A549 (cell line): ENCODE measurements at regions not wholly inside any gene's neighbourhood (a gene's known extent, or its start where the extent isn't known, plus 50 kb on each side); places are given as distances from the start of the nearest gene placed in this dataset.

Experiments
- ATAC-seq, 2 experiments: fragments of 200-7000 bp in 1 of 2; fragments of >200 bp in 1 of 2; cut with Nextera tagmentation in 1 of 2; cut with Tn5 transposase in 1 of 2; 3 replicates each; pipeline versions ENCODE4 v1.8.0 to v1.9.1; 2018 to 2020; ENCODE audit warnings: mild to moderate bottlenecking in 1 of 2, moderate library complexity in 1 of 2
- CTCF ChIA-PET: fragments of 300-600 bp; sonication (Branson Sonifier 250); formaldehyde crosslinking; extraction: SDS; loops from one replicate; lab custom pipeline; 2021; ENCODE audit warnings: antibody characterized with exemption, inconsistent platforms; lab: Yijun Ruan, JAX
- POLR2A ChIA-PET: fragments of 350-600 bp; formaldehyde crosslinking; extraction: SDS; loops from one replicate; lab custom pipeline; 2021; ENCODE audit warnings: antibody characterized with exemption, inconsistent platforms; lab: Yijun Ruan, JAX
- DNase-seq, 2 experiments: peaks; one replicate each; pipeline versions ENCODE4 v3.0.0 to v3.0.0-alpha.2; 2011 to 2016; ENCODE audit warnings: low read depth in 1 of 2, low spot score in 1 of 2
- FAIRE-seq: peaks from 2 replicates; lab custom pipeline; 2011; peaks lifted over from hg19 to GRCh38; lab: Jason Lieb, UNC
- H3K27ac ChIP-seq, 2 experiments: fragments of >200 bp; sonication (Bioruptor Twin); formaldehyde crosslinking; 3 replicates each; pipeline ENCODE4 v1.5.1; 2016 to 2017
- H3K4me1 ChIP-seq: fragments of >200 bp; sonication (Bioruptor Twin); formaldehyde crosslinking; 3 replicates; pipeline ENCODE4 v1.6.1; 2016
- H3K4me2 ChIP-seq: fragments of >200 bp; sonication (Bioruptor Twin); formaldehyde crosslinking; 3 replicates; pipeline ENCODE4 v1.6.1; 2016
- H3K4me3 ChIP-seq: fragments of >200 bp; sonication (Bioruptor Twin); formaldehyde crosslinking; 3 replicates; pipeline ENCODE4 v1.5.1; 2016
- H3K9me3 ChIP-seq: fragments of >200 bp; sonication (Bioruptor Twin); formaldehyde crosslinking; 3 replicates; pipeline ENCODE4 v1.6.1; 2016
- BHLHE40 ChIP-seq: IDR thresholded peaks from 2 replicates; pipeline ENCODE4 v1.6.1; 2012; ENCODE audit warnings: low read depth, low read length, inconsistent platforms
- CBX2 ChIP-seq: fragments of 200-600 bp; sonication (generic); IDR thresholded peaks from 2 replicates; pipeline ENCODE4 v1.6.1; 2016; ENCODE audit warnings: low read depth, mild to moderate bottlenecking, borderline replicate concordance
- CEBPB ChIP-seq, 2 experiments: fragments of >200 bp in 1 of 2; sonication (Bioruptor Twin) in 1 of 2; formaldehyde crosslinking in 1 of 2; IDR thresholded peaks; 2 replicates each; pipeline ENCODE4 v1.6.1; 2012 to 2016
- FOXS1 ChIP-seq: fragments of 250-450 bp; sonication (Bioruptor Pico); IDR thresholded peaks from 2 replicates; pipeline ENCODE4 v1.5.0; 2020; ENCODE audit warnings: mild to moderate bottlenecking, moderate library complexity
- GATA3 ChIP-seq: IDR thresholded peaks from 2 replicates; pipeline ENCODE4 v1.6.1; 2012; ENCODE audit warnings: borderline replicate concordance
- HDAC2 ChIP-seq: fragments of 200-600 bp; sonication (generic); IDR thresholded peaks from 2 replicates; pipeline ENCODE4 v1.6.1; 2016
- HOXB13 ChIP-seq: fragments of 250-450 bp; sonication (Bioruptor Pico); IDR thresholded peaks from 2 replicates; pipeline ENCODE4 v1.5.0; 2020; ENCODE audit warnings: low read depth, mild to moderate bottlenecking, moderate library complexity
- HOXB5 ChIP-seq: fragments of 250-450 bp; sonication (Bioruptor Pico); IDR thresholded peaks from 2 replicates; pipeline ENCODE4 v1.5.0; 2020; ENCODE audit warnings: mild to moderate bottlenecking, moderate library complexity
- JUN ChIP-seq, 2 experiments: fragments of >200 bp; sonication (Bioruptor Twin); formaldehyde crosslinking; IDR thresholded peaks; 2 replicates in 1 of 2; 3 replicates in 1 of 2; pipeline ENCODE4 v1.6.1; 2016 to 2017
- NPAS2 ChIP-seq: fragments of 250-450 bp; sonication (Bioruptor Pico); IDR thresholded peaks from 2 replicates; pipeline ENCODE4 v1.8.0; 2022; ENCODE audit warnings: mild to moderate bottlenecking, moderate library complexity, borderline replicate concordance
- NR3C1 ChIP-seq: fragments of >200 bp; sonication (Bioruptor Twin); formaldehyde crosslinking; IDR thresholded peaks from 3 replicates; pipeline ENCODE4 v1.6.1; 2017
- PHF8 ChIP-seq: fragments of 200-600 bp; sonication (generic); IDR thresholded peaks from 2 replicates; pipeline ENCODE4 v1.6.1; 2016; ENCODE audit warnings: low read depth, mild to moderate bottlenecking, antibody characterized with exemption, moderate library complexity, borderline replicate concordance
- POLR2A ChIP-seq: IDR thresholded peaks from 2 replicates; pipeline ENCODE4 v1.6.1; 2012; ENCODE audit warnings: mild to moderate bottlenecking, low read length
- POLR2AphosphoS2 ChIP-seq: conservative IDR thresholded peaks from 2 replicates; pipeline ENCODE4 v1.6.1; 2012; ENCODE audit warnings: low read length, improper control_type of control experiment, inconsistent platforms
- SMC3 ChIP-seq: fragments of >200 bp; sonication (Bioruptor Twin); formaldehyde crosslinking; IDR thresholded peaks from 3 replicates; pipeline ENCODE4 v1.6.1; 2018; ENCODE audit warnings: inconsistent platforms
- SREBF2 ChIP-seq: fragments of 450-650 bp; IDR thresholded peaks from 2 replicates; pipeline ENCODE4 v1.6.1; 2014; ENCODE audit warnings: mild to moderate bottlenecking, moderate library complexity
- TFCP2L1 ChIP-seq: fragments of 250-450 bp; sonication (Bioruptor Pico); IDR thresholded peaks from 2 replicates; pipeline ENCODE4 v1.5.0; 2021; ENCODE audit warnings: mild to moderate bottlenecking
- TP53 ChIP-seq: fragments of 250-450 bp; sonication (Bioruptor Pico); IDR thresholded peaks from 2 replicates; pipeline ENCODE4 v1.5.0; 2021; ENCODE audit warnings: mild to moderate bottlenecking, moderate library complexity
- ZNF302 ChIP-seq: fragments of 250-450 bp; sonication (Bioruptor Pico); IDR thresholded peaks from 2 replicates; pipeline ENCODE4 v1.9.0; 2021; ENCODE audit warnings: inconsistent platforms, mild to moderate bottlenecking, moderate library complexity
- WGBS: methylation state at CpG from one replicate; pipeline ENCODE4 v1.1.6; 2017; ENCODE audit errors: missing lambda C conversion rate; 5-methylcytosine and 5-hydroxymethylcytosine counted together
- TF ChIP-seq, protein P1 (sequence below): IDR thresholded peaks from 2 replicates; pipeline ENCODE4 v1.6.1; 2012; ENCODE audit warnings: low read depth, borderline replicate concordance
- TF ChIP-seq, protein P2 (sequence below): fragments of 450-650 bp; IDR thresholded peaks from 2 replicates; pipeline ENCODE4 v1.6.1; 2014; ENCODE audit warnings: antibody characterized with exemption
- TF ChIP-seq, protein P3 (sequence below): fragments of 150-350 bp; IDR thresholded peaks from 2 replicates; pipeline ENCODE4 v1.6.1; 2014; ENCODE audit warnings: low read depth, mild to moderate bottlenecking, low read length
- TF ChIP-seq, protein P4 (sequence below): fragments of 250-450 bp; sonication (Bioruptor Pico); IDR thresholded peaks from 2 replicates; pipeline ENCODE4 v1.5.0; 2021; ENCODE audit warnings: mild to moderate bottlenecking, moderate library complexity, borderline replicate concordance

DNA sequence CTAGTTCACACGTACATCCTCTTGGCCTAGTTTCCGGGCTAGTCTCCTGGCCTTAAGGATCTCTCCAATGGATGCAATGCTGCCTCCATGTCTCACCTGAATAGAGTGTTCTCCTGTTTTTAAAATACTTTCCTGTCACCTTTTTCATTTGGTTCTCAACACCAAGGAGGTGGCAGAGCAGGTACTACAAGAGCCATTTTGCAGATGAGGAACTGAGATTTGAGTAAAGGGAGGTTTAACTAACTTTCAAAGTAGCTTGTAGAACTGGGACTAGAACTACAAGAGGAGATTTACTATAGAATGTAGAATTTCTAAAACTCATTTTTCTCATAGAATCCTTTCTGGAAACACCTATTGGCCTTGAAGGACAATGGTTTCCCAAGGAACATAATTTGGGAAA, 97.6 kb upstream of the AP1S2 start:
- ChIA-PET CTCF (interaction anchor here (0.6 kb wide), 1 partner anchor 36 kb away, joined by 3 read pairs; no protein-coding TSS in a partner anchor), POLR2A (no interaction called here)
- Histone ChIP-seq H3K27ac (no peak overlapping the region), H3K4me1 (peaks cover 8% of the 10 kb centered on the region; the same call in 1 of the 3 replicates), H3K9me3 (no peaks in the 10 kb centered on the region)
- ATAC-seq (no peak), DNase-seq (no peak)
- TF ChIP-seq ZNF302 (no peak), TFCP2L1 (CRISPR knock-in tag) (no peak), POLR2A (no peak), JUN (IDR thresholded peaks at IDR 0.05) (no peak), NPAS2 (no peak), CBX2 (no peak), FOXS1 (CRISPR knock-in tag) (no peak), NR3C1 (no peak), HOXB5 (CRISPR knock-in tag) (no peak), HDAC2 (no peak), SREBF2 (no peak), CEBPB (IDR thresholded peaks at IDR 0.05) (no peak), SMC3 (no peak), GATA3 (no peak), HOXB13 (CRISPR knock-in tag) (no peak), POLR2AphosphoS2 (no peak), TP53 (no peak), PHF8 (no peak)
- TF ChIP-seq, protein P1, sequence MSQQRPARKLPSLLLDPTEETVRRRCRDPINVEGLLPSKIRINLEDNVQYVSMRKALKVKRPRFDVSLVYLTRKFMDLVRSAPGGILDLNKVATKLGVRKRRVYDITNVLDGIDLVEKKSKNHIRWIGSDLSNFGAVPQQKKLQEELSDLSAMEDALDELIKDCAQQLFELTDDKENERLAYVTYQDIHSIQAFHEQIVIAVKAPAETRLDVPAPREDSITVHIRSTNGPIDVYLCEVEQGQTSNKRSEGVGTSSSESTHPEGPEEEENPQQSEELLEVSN: no peak
- TF ChIP-seq, protein P2, sequence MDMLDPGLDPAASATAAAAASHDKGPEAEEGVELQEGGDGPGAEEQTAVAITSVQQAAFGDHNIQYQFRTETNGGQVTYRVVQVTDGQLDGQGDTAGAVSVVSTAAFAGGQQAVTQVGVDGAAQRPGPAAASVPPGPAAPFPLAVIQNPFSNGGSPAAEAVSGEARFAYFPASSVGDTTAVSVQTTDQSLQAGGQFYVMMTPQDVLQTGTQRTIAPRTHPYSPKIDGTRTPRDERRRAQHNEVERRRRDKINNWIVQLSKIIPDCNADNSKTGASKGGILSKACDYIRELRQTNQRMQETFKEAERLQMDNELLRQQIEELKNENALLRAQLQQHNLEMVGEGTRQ: no peak
- TF ChIP-seq, all 56 proteins: peak for 0
- H3K4me2 ChIP-seq: no peak overlapping the region
- no peak for FAIRE-seq
- no peak overlapping the region for H3K4me3 ChIP-seq
- WGBS: 89% methylated on average over 2 of the region's 2 CpGs

DNA sequence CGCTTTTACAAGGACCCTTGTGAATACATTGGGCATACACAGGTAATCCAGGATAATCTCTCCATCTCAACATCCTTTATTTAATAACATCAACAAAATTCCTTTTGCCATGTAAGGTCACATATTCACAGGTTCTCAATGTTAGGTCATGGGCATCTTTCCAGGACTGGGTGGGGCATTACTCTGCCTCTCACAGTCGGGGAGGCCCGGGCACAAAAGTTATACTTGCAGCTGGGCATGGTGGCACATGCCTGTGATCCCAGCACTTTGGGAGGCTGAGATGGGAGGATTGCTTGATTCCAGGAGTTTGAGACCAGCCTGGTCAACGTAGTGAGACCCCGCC, 93.7 kb upstream of the AP1S2 start:
- ATAC-seq (no peak), DNase-seq (no peak), FAIRE-seq (no peak)
- Histone ChIP-seq H3K4me3 (no peak overlapping the region), H3K4me2 (no peak overlapping the region), H3K9me3 (no peaks in the 10 kb centered on the region), H3K4me1 (peaks cover 8% of the 10 kb centered on the region; the same call in 1 of the 3 replicates), H3K27ac (no peak overlapping the region)
- POLR2A ChIA-PET: no interaction called here
- CTCF ChIA-PET: interaction anchor here (0.7 kb wide), 1 partner anchor 34 kb away, joined by 3 read pairs; no protein-coding TSS in a partner anchor
- 61% methylated on average over 4 of the region's 5 CpGs for WGBS
- TF ChIP-seq FOXS1 (CRISPR knock-in tag): no peak
- TF ChIP-seq, protein P3, sequence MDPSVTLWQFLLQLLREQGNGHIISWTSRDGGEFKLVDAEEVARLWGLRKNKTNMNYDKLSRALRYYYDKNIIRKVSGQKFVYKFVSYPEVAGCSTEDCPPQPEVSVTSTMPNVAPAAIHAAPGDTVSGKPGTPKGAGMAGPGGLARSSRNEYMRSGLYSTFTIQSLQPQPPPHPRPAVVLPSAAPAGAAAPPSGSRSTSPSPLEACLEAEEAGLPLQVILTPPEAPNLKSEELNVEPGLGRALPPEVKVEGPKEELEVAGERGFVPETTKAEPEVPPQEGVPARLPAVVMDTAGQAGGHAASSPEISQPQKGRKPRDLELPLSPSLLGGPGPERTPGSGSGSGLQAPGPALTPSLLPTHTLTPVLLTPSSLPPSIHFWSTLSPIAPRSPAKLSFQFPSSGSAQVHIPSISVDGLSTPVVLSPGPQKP: no peak
- TF ChIP-seq, protein P4, sequence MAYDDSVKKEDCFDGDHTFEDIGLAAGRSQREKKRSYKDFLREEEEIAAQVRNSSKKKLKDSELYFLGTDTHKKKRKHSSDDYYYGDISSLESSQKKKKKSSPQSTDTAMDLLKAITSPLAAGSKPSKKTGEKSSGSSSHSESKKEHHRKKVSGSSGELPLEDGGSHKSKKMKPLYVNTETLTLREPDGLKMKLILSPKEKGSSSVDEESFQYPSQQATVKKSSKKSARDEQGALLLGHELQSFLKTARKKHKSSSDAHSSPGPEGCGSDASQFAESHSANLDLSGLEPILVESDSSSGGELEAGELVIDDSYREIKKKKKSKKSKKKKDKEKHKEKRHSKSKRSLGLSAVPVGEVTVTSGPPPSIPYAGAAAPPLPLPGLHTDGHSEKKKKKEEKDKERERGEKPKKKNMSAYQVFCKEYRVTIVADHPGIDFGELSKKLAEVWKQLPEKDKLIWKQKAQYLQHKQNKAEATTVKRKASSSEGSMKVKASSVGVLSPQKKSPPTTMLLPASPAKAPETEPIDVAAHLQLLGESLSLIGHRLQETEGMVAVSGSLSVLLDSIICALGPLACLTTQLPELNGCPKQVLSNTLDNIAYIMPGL (CRISPR knock-in tag): no peak
- no peak for TF ChIP-seq POLR2AphosphoS2
- TF ChIP-seq, protein P2: no peak
- no peak for TF ChIP-seq BHLHE40
- TF ChIP-seq CBX2: no peak
